Adrenal gland (tissue), 5 donors: ENCODE measurements at regions not wholly inside any gene's neighbourhood (a gene's known extent, or its start where the extent isn't known, plus 50 kb on each side); places are given as distances from the start of the nearest gene placed in this dataset.

Experiments used
- POLR2A ChIP-seq, 2 donors: fragments of 450-650 bp; IDR thresholded peaks; one replicate each; pipeline ENCODE4 v1.6.1; 2017; ENCODE audit warnings: antibody characterized with exemption in 2 of 2, mild to moderate bottlenecking in 2 of 2, moderate library complexity in 1 of 2
- TF ChIP-seq, protein P1 (sequence below), 6 experiments: fragments of 450-650 bp in 4 of 6; fragments of 200-600 bp in 2 of 6; sonication (generic) in 1 of 6; IDR thresholded peaks; 1 replicate in 5 of 6; 2 replicates in 1 of 6; pipeline versions ENCODE4 v1.5.1 to v1.8.0; 2016 to 2021; ENCODE audit warnings: antibody characterized with exemption in 6 of 6, mild to moderate bottlenecking in 2 of 6, moderate library complexity in 1 of 6
- donor health status: DM: no; HTN: no; CAD: no.

DNA sequence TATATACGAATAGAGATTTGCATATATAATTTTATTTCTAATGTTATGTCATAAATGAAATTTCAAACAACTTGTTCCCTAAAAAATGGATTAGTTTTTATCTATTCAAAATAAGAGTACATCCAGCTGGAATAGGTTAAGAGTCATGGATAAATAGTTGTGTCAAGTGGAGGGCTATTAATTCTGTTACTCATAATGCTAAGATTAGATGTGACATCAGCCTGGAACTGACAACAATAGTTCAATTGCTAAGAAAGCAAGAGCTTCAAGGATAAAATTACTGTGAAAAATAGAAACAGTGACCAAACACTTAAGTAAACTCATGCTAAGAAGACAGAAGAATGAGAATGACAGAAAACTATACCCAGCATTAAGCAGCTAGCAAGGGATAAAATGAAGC lies 92.2 kb upstream of the CDH9 start:
- TF ChIP-seq, protein P1, sequence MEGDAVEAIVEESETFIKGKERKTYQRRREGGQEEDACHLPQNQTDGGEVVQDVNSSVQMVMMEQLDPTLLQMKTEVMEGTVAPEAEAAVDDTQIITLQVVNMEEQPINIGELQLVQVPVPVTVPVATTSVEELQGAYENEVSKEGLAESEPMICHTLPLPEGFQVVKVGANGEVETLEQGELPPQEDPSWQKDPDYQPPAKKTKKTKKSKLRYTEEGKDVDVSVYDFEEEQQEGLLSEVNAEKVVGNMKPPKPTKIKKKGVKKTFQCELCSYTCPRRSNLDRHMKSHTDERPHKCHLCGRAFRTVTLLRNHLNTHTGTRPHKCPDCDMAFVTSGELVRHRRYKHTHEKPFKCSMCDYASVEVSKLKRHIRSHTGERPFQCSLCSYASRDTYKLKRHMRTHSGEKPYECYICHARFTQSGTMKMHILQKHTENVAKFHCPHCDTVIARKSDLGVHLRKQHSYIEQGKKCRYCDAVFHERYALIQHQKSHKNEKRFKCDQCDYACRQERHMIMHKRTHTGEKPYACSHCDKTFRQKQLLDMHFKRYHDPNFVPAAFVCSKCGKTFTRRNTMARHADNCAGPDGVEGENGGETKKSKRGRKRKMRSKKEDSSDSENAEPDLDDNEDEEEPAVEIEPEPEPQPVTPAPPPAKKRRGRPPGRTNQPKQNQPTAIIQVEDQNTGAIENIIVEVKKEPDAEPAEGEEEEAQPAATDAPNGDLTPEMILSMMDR (IDR thresholded peaks at IDR 0.05): no peak
- no peak for TF ChIP-seq POLR2A (IDR thresholded peaks at IDR 0.05)
